ENCODE measurements at regions not wholly inside any gene's neighbourhood (a gene's known extent, or its start where the extent isn't known, plus 50 kb on each side); places are given as distances from the start of the nearest gene placed in this dataset.

- DNase-seq (ENCODE audit: extremely low read depth, low read depth, low spot score) = no peak
These were observed 239.7 kb upstream of the AGA start for GRCh38 chr4:177681902-177682301.

GRCh38 chr4:177687117-177687516 is 244.9 kb upstream of the AGA start:
- no peak for DNase-seq (ENCODE audit: extremely low read depth, low read depth, low spot score)

DNA sequence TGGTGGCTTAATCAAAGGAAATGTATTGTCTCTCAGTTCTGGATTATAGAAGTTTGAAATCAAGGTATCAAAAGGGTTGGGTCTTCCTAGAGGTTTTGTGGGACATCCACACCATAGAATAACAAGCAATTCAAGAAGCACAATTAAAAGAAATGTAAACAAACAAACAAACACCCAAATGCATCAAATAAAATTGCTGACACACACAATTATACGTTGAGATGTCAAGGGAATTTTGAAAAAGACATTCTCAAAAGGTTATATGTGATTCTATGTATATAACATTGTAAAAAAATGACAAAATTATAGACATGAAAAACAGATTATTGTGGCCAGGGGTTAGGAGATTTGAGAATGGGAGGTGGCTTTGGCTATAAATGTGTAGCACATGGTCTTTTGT is 250.7 kb upstream of the AGA start:
- DNase-seq (ENCODE audit: extremely low read depth, low read depth, low spot score) = no peak

GRCh38 chr4:177696438-177696966 is 254.3 kb upstream of the AGA start:
- no peak for DNase-seq (ENCODE audit: extremely low read depth, low read depth, low spot score)

GRCh38 chr4:177699365-177700213 is 257.4 kb upstream of the AGA start:
- DNase-seq (ENCODE audit: extremely low read depth, low read depth, low spot score) = no peak

DNA sequence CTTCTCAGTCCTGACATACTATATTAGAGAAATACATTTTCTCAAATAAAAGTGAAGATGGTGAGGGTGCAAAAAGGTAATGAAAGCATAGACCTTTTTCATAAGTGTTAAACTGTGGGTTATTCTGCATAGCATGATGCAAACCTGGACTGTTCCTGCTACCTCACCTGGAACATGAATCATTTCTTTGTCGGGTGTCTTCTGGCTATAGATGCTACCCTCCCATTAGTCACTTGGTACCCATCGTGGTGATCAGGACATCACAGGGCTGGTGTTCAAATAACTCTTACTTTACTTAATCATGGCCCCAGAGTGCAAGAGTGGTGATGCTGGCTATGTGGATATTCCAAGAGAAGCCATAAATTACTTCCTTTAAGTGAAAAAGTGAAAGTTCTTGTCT is 264.7 kb upstream of the AGA start:
- DNase-seq (ENCODE audit: extremely low read depth, low read depth, low spot score) = no peak

- no peak for DNase-seq (ENCODE audit: extremely low read depth, low read depth, low spot score)
These were observed 271.2 kb upstream of the AGA start for GRCh38 chr4:177713454-177713853.

DNA sequence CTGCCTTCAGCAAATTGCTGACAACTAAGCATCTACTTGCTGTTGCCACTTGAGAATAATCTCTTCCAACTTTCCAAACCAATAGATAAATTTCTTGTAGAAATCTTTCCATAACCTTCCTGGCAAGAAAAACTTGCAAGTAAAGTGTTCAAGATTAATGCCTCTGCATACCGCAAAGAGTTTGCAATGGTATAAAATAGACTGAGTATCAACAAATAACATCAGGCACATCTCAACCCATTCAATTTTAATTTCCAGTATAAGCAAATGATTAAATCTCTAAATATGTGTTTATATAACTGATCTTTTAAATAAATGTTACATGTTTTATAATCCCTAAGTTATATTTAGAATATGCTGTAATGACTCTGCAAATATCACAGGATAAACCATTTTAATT is 275.2 kb upstream of the AGA start:
- DNase-seq (ENCODE audit: extremely low read depth, low read depth, low spot score) = no peak

- DNase-seq (ENCODE audit: extremely low read depth, low read depth, low spot score) = no peak
These were observed 276.3 kb upstream of the AGA start for GRCh38 chr4:177718514-177718913.

DNA sequence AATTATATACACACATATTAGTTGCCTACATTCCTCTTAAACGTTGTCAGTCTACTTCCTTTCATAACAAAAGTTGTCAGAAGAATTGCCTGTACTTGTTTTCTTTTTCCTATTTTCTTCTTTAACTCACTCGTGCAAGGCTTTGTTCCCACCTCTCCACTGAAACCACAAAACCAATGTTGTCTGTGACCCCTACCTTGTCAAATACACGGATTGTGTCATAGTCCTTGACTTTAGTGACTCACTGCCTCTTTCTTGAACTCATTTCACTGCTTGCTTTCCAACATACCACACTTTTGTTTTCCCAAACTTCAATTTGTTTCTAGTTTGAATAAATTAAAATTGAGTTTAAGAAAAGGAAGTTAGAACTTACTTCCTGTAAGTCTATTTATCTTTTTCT is 283.9 kb upstream of the AGA start:
- no peak for DNase-seq (ENCODE audit: extremely low read depth, low read depth, low spot score)

GRCh38 chr4:177728361-177729152 is 286.3 kb upstream of the AGA start:
- no peak for DNase-seq (ENCODE audit: extremely low read depth, low read depth, low spot score)

DNA sequence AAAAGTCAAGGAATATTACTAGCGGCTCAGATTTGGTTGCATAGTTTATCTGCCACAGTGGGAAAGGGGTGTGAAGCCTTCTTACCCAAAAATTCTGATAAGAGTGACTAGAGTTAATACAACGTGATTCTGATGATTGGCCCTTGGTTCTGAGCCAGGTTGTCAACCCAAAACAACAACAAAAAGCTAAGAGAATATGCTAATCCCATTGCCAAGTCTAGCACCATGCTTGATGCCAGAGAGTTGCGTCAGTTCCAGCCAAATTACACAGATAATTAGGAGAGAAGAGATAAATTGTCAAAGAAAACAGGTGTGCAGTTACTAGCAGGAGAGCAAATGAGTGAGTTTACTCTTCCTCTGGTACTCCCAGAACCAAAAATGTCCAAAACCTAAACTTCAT is 287.4 kb upstream of the AGA start:
- DNase-seq (ENCODE audit: extremely low read depth, low read depth, low spot score) = no peak

- no peak for DNase-seq (ENCODE audit: extremely low read depth, low read depth, low spot score)
These were observed 295.2 kb upstream of the AGA start for GRCh38 chr4:177737387-177737940.

DNA sequence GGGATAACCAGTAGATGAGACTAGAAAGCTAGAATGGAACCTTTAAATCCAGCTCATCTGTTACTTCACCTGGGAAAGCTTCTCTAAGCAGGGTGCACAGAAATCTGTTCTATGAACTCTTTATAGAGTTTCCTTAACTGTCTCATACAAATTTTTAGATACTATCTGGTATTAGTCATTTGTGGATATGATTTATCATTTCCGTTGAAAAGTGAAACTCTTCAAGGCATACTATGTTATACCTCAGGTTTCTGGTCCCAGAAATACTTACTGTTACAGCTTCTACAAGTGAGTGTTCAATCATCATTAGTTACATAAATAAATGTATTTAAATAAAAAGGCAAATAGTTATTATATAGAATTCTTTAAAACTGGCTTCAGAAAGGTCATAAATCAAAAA is 298.3 kb upstream of the AGA start:
- DNase-seq (ENCODE audit: extremely low read depth, low read depth, low spot score) = no peak

- no peak for DNase-seq (ENCODE audit: extremely low read depth, low read depth, low spot score)
These were observed 317.5 kb upstream of the AGA start for GRCh38 chr4:177759729-177760128.

DNA sequence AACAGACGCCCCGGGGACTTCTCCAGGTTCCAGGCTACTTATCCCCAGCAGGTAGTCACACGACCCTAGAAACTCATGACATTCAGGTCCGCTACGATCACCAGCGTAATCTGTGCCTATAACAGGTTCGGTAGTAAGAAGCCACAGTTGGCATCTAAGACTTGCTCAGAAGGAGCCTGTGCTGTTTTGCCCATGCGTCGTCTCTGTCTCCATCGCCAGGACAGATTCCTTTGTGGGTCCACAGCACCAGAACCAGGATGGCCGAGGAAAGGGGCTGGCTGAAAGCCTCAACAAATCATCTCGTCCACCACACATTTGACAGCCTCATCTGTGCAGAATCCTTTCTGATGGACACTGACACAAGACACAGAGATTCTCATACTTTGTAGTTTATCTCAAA is 319.5 kb upstream of the AGA start:
- DNase-seq (ENCODE audit: extremely low read depth, low read depth, low spot score) = no peak

- DNase-seq (ENCODE audit: extremely low read depth, low read depth, low spot score) = no peak
These were observed 326.9 kb upstream of the AGA start for GRCh38 chr4:177769155-177769554.

DNA sequence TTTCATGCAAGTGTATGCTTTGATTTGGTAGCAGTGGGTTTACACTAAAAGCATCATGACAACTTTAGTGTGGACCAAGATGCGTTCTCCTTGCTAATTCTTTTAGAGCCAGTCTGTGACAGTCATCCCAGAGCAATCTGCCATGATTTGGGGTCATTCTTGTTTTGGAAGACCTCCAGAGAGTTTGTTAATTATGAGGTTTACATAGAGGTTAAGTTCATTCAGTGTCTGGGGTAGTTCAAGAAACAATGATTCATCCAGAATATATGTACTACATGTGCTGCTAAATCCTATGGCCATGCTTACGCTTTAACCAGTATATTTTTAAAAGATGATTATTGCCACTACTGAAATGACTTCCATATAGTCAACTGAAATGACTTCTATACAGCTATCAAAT is 328.5 kb upstream of the AGA start:
- no peak for DNase-seq (ENCODE audit: extremely low read depth, low read depth, low spot score)

GRCh38 chr4:177771645-177772044 is 329.4 kb upstream of the AGA start:
- no peak for DNase-seq (ENCODE audit: extremely low read depth, low read depth, low spot score)

GRCh38 chr4:177778623-177779022 is 336.4 kb upstream of the AGA start:
- no peak for DNase-seq (ENCODE audit: extremely low read depth, low read depth, low spot score)

- no peak for DNase-seq (ENCODE audit: extremely low read depth, low read depth, low spot score)
These were observed 342.8 kb upstream of the AGA start for GRCh38 chr4:177785000-177785399.

- no peak for DNase-seq (ENCODE audit: extremely low read depth, low read depth, low spot score)
These were observed 347.4 kb upstream of the AGA start for GRCh38 chr4:177789610-177790009.
